HepG2 (cell line): ENCODE measurements at regions not wholly inside any gene's neighbourhood (a gene's known extent, or its start where the extent isn't known, plus 50 kb on each side); places are given as distances from the start of the nearest gene placed in this dataset.

Experiments used
- ATAC-seq: fragments of 200-7000 bp; cut with Tn5 transposase; 3 replicates; pipeline ENCODE4 v1.9.1; 2020; ENCODE audit warnings: mild to moderate bottlenecking, moderate library complexity
- BruUV-seq: library from RNA; stranded (reverse); fragments of 400-500 nt; replicated peaks from 2 replicates; lab custom pipeline; 2021; lab: Mats Ljungman, UMichigan
- CTCF ChIA-PET: fragments of 300-600 bp; formaldehyde crosslinking; extraction: SDS; loops from one replicate; lab custom pipeline; 2021; ENCODE audit warnings: low total read pairs, inconsistent platforms, low intra/inter-chr PET ratio; lab: Yijun Ruan, JAX
- POLR2A ChIA-PET: fragments of 350-600 bp; sonication (Branson Sonifier 250); formaldehyde crosslinking; loops from one replicate; lab custom pipeline; 2020; ENCODE audit warnings: antibody characterized with exemption, inconsistent platforms; lab: Yijun Ruan, JAX
- DNase-seq: peaks from one replicate; pipeline ENCODE4 v3.0.0-alpha.2; 2015; ENCODE audit warnings: low spot score
- FAIRE-seq: peaks from 3 replicates; lab custom pipeline; 2011; peaks lifted over from hg19 to GRCh38; lab: Jason Lieb, UNC
- H2AFZ ChIP-seq: one replicate; pipeline ENCODE4 v1.6.1; 2011; ENCODE audit warnings: low read length, inconsistent platforms
- H3K27ac ChIP-seq: fragments of 300-600 bp; 3 replicates; pipeline ENCODE4 v1.8.0; 2011; ENCODE audit warnings: mixed run types, mild to moderate bottlenecking, mixed read lengths, low read length, inconsistent platforms; ENCODE audit not compliant: insufficient read depth; ENCODE audit errors: extremely low read length
- H3K27me3 ChIP-seq, 2 experiments: fragments of 200-600 bp in 1 of 2; 2 replicates in 1 of 2; 3 replicates in 1 of 2; pipeline versions ENCODE4 v1.6.0 to v1.8.0; 2011; ENCODE audit warnings: low read length in 2 of 2, mild to moderate bottlenecking in 2 of 2, moderate library complexity in 2 of 2, inconsistent platforms in 1 of 2; ENCODE audit not compliant: insufficient read depth in 2 of 2, control insufficient read depth in 1 of 2
- H3K36me3 ChIP-seq, 2 experiments: fragments of 200-600 bp in 1 of 2; replicated peaks in 1 of 2; 2 replicates in 1 of 2; 3 replicates in 1 of 2; pipeline versions ENCODE4 v1.5.1 to v1.8.0; 2011; ENCODE audit warnings: low read length in 2 of 2, inconsistent platforms in 1 of 2; ENCODE audit not compliant: insufficient read depth in 2 of 2, control insufficient read depth in 1 of 2
- H3K4me1 ChIP-seq: 2 replicates; pipeline ENCODE4 v1.5.1; 2012; ENCODE audit warnings: low read length, inconsistent platforms; ENCODE audit not compliant: insufficient read depth
- H3K4me2 ChIP-seq: 2 replicates; pipeline ENCODE4 v1.6.0; 2011; ENCODE audit warnings: low read depth, low read length, inconsistent platforms
- H3K4me3 ChIP-seq, 3 experiments: fragments of 200-600 bp in 1 of 3; sonication (generic), shearing (Covaris generic) in 1 of 3; replicated peaks in 1 of 3; 2 replicates each; pipeline ENCODE4 v1.5.1; 2011 to 2016; ENCODE audit warnings: low read length in 3 of 3, inconsistent platforms in 2 of 3, low read depth in 2 of 3, mild to moderate bottlenecking in 2 of 3, control low read depth in 1 of 3, mixed read lengths in 1 of 3; ENCODE audit not compliant: insufficient read depth in 1 of 3
- H3K79me2 ChIP-seq: one replicate; pipeline ENCODE4 v1.6.1; 2011; ENCODE audit warnings: low read length, inconsistent platforms; ENCODE audit not compliant: insufficient read depth
- H3K9ac ChIP-seq: 2 replicates; pipeline ENCODE4 v1.6.0; 2011; ENCODE audit warnings: mild to moderate bottlenecking, low read depth, low read length, inconsistent platforms; ENCODE audit not compliant: insufficient read depth
- H3K9me3 ChIP-seq: 2 replicates; pipeline ENCODE4 v1.5.1; 2012; ENCODE audit warnings: mild to moderate bottlenecking, low read length
- H4K20me1 ChIP-seq: 2 replicates; pipeline ENCODE4 v1.6.0; 2011; ENCODE audit warnings: inconsistent platforms, mild to moderate bottlenecking, low read length, moderate library complexity; ENCODE audit not compliant: insufficient read depth
- CREM ChIP-seq, 2 experiments: sonication (generic) in 1 of 2; formaldehyde crosslinking in 1 of 2; IDR thresholded peaks; 2 replicates each; pipeline versions ENCODE4 v1.4.0 to v1.6.1; 2016 to 2020; ENCODE audit warnings: antibody characterized with exemption in 1 of 2, mild to moderate bottlenecking in 1 of 2, missing genetic modification reagents in 1 of 2
- DNMT3B ChIP-seq: conservative IDR thresholded peaks from 2 replicates; pipeline ENCODE4 v1.6.1; 2016; ENCODE audit warnings: missing biosample characterization, control low read depth
- SRSF1 ChIP-seq: fragments of 200-400 bp; formaldehyde crosslinking; optimal IDR thresholded peaks from 2 replicates; pipeline ENCODE3; 2017; ENCODE audit warnings: mild to moderate bottlenecking, low read depth, low read length, moderate library complexity
- ZNF572 ChIP-seq: sonication (generic); formaldehyde crosslinking; IDR thresholded peaks from 2 replicates; pipeline ENCODE4 v1.5.1; 2020; ENCODE audit warnings: mild to moderate bottlenecking, missing genetic modification reagents
- ZNF597 ChIP-seq: sonication (generic); formaldehyde crosslinking; IDR thresholded peaks from 2 replicates; pipeline ENCODE4 v1.5.0; 2020; ENCODE audit warnings: missing genetic modification reagents
- ZNF792 ChIP-seq: IDR thresholded peaks from 2 replicates; pipeline ENCODE4 v1.6.1; 2016
- ZNF883 ChIP-seq: sonication (generic); formaldehyde crosslinking; IDR thresholded peaks from 2 replicates; pipeline ENCODE4 v1.5.1; 2020; ENCODE audit warnings: mild to moderate bottlenecking, missing genetic modification reagents; ENCODE audit errors: not compliant biosample characterization
- WGBS: methylation state at CpG from one replicate; pipeline ENCODE4 v1.1.6; 2017; ENCODE audit warnings: low lambda C conversion rate; 5-methylcytosine and 5-hydroxymethylcytosine counted together
- in situ Hi-C: cut with HindIII; loops from 2 replicates; pipeline ENCODE4 v1.10.0; 2017; ENCODE audit warnings: low pct_unique_long_range_greater_than_20kb; ENCODE audit not compliant: extremely low pct_ligation_motif_present
- intact Hi-C: fragments of 100-400 bp; cut with micrococcal nuclease; formaldehyde crosslinking; loops from one replicate; pipeline ENCODE4 v1.10.0; 2022; ENCODE audit not compliant: unreplicated experiment
- TF ChIP-seq, protein P1 (sequence below): fragments of 450-650 bp; IDR thresholded peaks from 2 replicates; pipeline ENCODE4 v1.6.1; 2016
- TF ChIP-seq, protein P2 (sequence below): sonication (generic); formaldehyde crosslinking; IDR thresholded peaks from 2 replicates; pipeline ENCODE4 v1.5.0; 2020; ENCODE audit warnings: mild to moderate bottlenecking, missing genetic modification reagents, borderline replicate concordance

- TF ChIP-seq ZNF883 (no peak), DNMT3B (CRISPR knock-in tag) (no peak)
- TF ChIP-seq, all 625 proteins: peak for 0
These were observed 289.9 kb upstream of the MC4R start (continued) for GRCh38 chr18:60662491-60662890.

DNA sequence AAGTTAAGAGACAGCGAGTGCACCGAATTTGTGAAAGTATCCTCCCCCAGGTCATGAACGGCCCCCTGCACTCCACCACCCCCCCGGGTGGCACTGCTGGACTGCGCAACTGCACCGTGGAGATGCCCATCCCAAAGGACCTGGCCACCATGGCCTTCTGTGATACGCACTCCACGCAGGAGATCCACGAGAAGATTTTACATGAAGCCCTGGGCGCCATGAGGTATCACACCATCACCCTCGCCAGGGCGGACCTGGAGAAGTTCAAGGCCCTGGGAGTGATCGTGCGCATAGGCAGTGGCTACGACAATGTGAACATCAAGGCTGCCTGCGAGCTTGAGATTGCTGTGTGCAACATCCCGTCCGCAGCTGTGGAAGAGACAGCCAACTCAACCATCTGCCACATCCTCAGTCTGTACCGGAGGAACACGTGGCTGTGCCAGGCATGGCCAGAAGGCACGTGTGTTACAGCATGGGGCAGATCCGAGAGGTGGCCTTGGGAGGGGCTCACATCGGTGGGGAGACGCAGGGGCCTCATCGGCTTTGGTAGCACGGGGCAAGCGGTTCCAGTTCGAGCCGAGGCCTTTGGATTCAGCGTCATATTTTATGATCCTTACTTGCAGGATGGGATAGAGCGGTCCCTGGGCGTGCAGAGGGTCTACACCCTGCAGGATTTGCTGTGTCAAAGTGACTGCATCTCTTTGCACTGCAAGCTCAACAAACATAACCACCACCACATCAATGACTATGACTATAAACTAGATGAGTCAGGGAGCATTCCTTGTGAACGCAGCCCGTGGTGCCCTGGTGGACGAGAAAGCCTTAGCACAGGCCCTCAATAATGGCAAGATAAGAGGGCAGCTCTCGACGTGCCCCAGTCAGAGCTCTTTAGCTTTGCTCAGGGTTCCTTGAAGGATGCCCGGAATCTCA, 290.8 kb upstream of the MC4R start:
- ATAC-seq (no peak), FAIRE-seq (no peak), DNase-seq (no peak)
- intact Hi-C loops, result no loop called here
- no peaks in the 10 kb centered on the region for H3K36me3 ChIP-seq
- CTCF ChIA-PET, result no interaction called here
- H3K79me2 ChIP-seq, result no peaks in the 10 kb centered on the region
- no peak overlapping the region for H3K4me3 ChIP-seq
- TF ChIP-seq ZNF597 (CRISPR knock-in tag) (no peak), SRSF1 (no peak), ZNF572 (CRISPR knock-in tag) (no peak), ZNF792 (CRISPR knock-in tag) (no peak), CREM (IDR thresholded peaks at IDR 0.05) (no peak), CREM (CRISPR knock-in tag; IDR thresholded peaks at IDR 0.05) (no peak)
- TF ChIP-seq, protein P1, sequence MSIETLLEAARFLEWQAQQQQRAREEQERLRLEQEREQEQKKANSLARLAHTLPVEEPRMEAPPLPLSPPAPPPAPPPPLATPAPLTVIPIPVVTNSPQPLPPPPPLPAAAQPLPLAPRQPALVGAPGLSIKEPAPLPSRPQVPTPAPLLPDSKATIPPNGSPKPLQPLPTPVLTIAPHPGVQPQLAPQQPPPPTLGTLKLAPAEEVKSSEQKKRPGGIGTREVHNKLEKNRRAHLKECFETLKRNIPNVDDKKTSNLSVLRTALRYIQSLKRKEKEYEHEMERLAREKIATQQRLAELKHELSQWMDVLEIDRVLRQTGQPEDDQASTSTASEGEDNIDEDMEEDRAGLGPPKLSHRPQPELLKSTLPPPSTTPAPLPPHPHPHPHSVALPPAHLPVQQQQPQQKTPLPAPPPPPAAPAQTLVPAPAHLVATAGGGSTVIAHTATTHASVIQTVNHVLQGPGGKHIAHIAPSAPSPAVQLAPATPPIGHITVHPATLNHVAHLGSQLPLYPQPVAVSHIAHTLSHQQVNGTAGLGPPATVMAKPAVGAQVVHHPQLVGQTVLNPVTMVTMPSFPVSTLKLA, result peak; percentile 99
- TF ChIP-seq, protein P2, sequence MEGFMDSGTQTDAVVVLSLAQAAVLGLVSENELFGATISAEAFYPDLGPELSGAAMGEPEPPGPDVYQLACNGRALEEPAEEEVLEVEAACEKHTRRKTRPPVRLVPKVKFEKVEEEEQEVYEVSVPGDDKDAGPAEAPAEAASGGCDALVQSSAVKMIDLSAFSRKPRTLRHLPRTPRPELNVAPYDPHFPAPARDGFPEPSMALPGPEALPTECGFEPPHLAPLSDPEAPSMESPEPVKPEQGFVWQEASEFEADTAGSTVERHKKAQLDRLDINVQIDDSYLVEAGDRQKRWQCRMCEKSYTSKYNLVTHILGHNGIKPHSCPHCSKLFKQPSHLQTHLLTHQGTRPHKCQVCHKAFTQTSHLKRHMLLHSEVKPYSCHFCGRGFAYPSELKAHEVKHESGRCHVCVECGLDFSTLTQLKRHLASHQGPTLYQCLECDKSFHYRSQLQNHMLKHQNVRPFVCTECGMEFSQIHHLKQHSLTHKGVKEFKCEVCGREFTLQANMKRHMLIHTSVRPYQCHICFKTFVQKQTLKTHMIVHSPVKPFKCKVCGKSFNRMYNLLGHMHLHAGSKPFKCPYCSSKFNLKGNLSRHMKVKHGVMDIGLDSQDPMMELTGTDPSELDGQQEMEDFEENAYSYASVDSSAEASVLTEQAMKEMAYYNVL (CRISPR knock-in tag), result no peak
- no peaks in the 10 kb centered on the region for H4K20me1 ChIP-seq
- no peak overlapping the region for H3K9ac ChIP-seq
- H3K27me3 ChIP-seq, result no peaks in the 10 kb centered on the region
- POLR2A ChIA-PET, result no interaction called here
- no peak overlapping the region for H2AFZ ChIP-seq
- in situ Hi-C loops, result no loop called here
- BruUV-seq, result no TSS peak
- WGBS, result 43% methylated on average over 6 of the region's 38 CpGs
- H3K27ac ChIP-seq, result no peak overlapping the region
- no peaks in the 10 kb centered on the region for H3K9me3 ChIP-seq
- no peak overlapping the region for H3K4me2 ChIP-seq
- H3K4me1 ChIP-seq, result no peaks in the 10 kb centered on the region
